A549 (cell line): ENCODE measurements at regions not wholly inside any gene's neighbourhood (a gene's known extent, or its start where the extent isn't known, plus 50 kb on each side); places are given as distances from the start of the nearest gene placed in this dataset.
A peak's percentile ranks its signal among the peaks of the same experiment; 100 is the strongest.

Experiments used
- ATAC-seq, 2 experiments: fragments of 200-7000 bp in 1 of 2; fragments of >200 bp in 1 of 2; cut with Nextera tagmentation in 1 of 2; cut with Tn5 transposase in 1 of 2; 3 replicates each; pipeline versions ENCODE4 v1.8.0 to v1.9.1; 2018 to 2020; ENCODE audit warnings: mild to moderate bottlenecking in 1 of 2, moderate library complexity in 1 of 2
- CTCF ChIA-PET: fragments of 300-600 bp; sonication (Branson Sonifier 250); formaldehyde crosslinking; extraction: SDS; loops from one replicate; lab custom pipeline; 2021; ENCODE audit warnings: antibody characterized with exemption, inconsistent platforms; lab: Yijun Ruan, JAX
- POLR2A ChIA-PET: fragments of 350-600 bp; formaldehyde crosslinking; extraction: SDS; loops from one replicate; lab custom pipeline; 2021; ENCODE audit warnings: antibody characterized with exemption, inconsistent platforms; lab: Yijun Ruan, JAX
- DNase-seq, 2 experiments: peaks; one replicate each; pipeline versions ENCODE4 v3.0.0 to v3.0.0-alpha.2; 2011 to 2016; ENCODE audit warnings: low read depth in 1 of 2, low spot score in 1 of 2
- FAIRE-seq: peaks from 2 replicates; lab custom pipeline; 2011; peaks lifted over from hg19 to GRCh38; lab: Jason Lieb, UNC
- H3K27ac ChIP-seq, 2 experiments: fragments of >200 bp; sonication (Bioruptor Twin); formaldehyde crosslinking; 3 replicates each; pipeline ENCODE4 v1.5.1; 2016 to 2017
- H3K4me1 ChIP-seq: fragments of >200 bp; sonication (Bioruptor Twin); formaldehyde crosslinking; 3 replicates; pipeline ENCODE4 v1.6.1; 2016
- H3K4me2 ChIP-seq: fragments of >200 bp; sonication (Bioruptor Twin); formaldehyde crosslinking; 3 replicates; pipeline ENCODE4 v1.6.1; 2016
- H3K4me3 ChIP-seq: fragments of >200 bp; sonication (Bioruptor Twin); formaldehyde crosslinking; 3 replicates; pipeline ENCODE4 v1.5.1; 2016
- H3K9me3 ChIP-seq: fragments of >200 bp; sonication (Bioruptor Twin); formaldehyde crosslinking; 3 replicates; pipeline ENCODE4 v1.6.1; 2016
- ATOH8 ChIP-seq: fragments of 250-450 bp; sonication (Bioruptor Pico); IDR thresholded peaks from 2 replicates; pipeline ENCODE4 v1.5.0; 2020; ENCODE audit warnings: low read depth, mild to moderate bottlenecking, moderate library complexity
- BHLHE40 ChIP-seq: IDR thresholded peaks from 2 replicates; pipeline ENCODE4 v1.6.1; 2012; ENCODE audit warnings: low read depth, low read length, inconsistent platforms
- CEBPB ChIP-seq, 2 experiments: fragments of >200 bp in 1 of 2; sonication (Bioruptor Twin) in 1 of 2; formaldehyde crosslinking in 1 of 2; IDR thresholded peaks; 2 replicates each; pipeline ENCODE4 v1.6.1; 2012 to 2016
- CTCF ChIP-seq: fragments of >200 bp; sonication (Bioruptor Twin); formaldehyde crosslinking; IDR thresholded peaks from 3 replicates; pipeline ENCODE4 v1.5.1; 2016
- E2F6 ChIP-seq: IDR thresholded peaks from 2 replicates; pipeline ENCODE4 v1.6.1; 2012; ENCODE audit warnings: low read depth, borderline replicate concordance
- EHF ChIP-seq: fragments of 250-450 bp; sonication (Bioruptor Pico); IDR thresholded peaks from 2 replicates; pipeline ENCODE4 v1.5.0; 2020; ENCODE audit warnings: mild to moderate bottlenecking
- EP300 ChIP-seq, 2 experiments: fragments of >200 bp; sonication (Bioruptor Twin); formaldehyde crosslinking; IDR thresholded peaks; 2 replicates in 1 of 2; 3 replicates in 1 of 2; pipeline ENCODE4 v1.6.1; 2016 to 2017
- FOSB ChIP-seq: fragments of 250-450 bp; sonication (Bioruptor Pico); IDR thresholded peaks from 2 replicates; pipeline ENCODE4 v1.5.0; 2020; ENCODE audit warnings: mild to moderate bottlenecking, moderate library complexity
- FOSL2 ChIP-seq, 2 experiments: fragments of 450-650 bp in 1 of 2; fragments of >200 bp in 1 of 2; sonication (Bioruptor Twin) in 1 of 2; formaldehyde crosslinking; IDR thresholded peaks; 2 replicates each; pipeline versions ENCODE4 v1.5.0 to v1.6.1; 2016 to 2020; ENCODE audit warnings: mild to moderate bottlenecking in 1 of 2, moderate library complexity in 1 of 2
- HDAC2 ChIP-seq: fragments of 200-600 bp; sonication (generic); IDR thresholded peaks from 2 replicates; pipeline ENCODE4 v1.6.1; 2016
- HES2 ChIP-seq: fragments of >200 bp; sonication (Bioruptor Twin); formaldehyde crosslinking; IDR thresholded peaks from 2 replicates; pipeline ENCODE4 v1.6.1; 2016
- HMGXB4 ChIP-seq: fragments of 250-450 bp; sonication (Bioruptor Pico); IDR thresholded peaks from 2 replicates; pipeline ENCODE4 v1.5.0; 2021; ENCODE audit warnings: mild to moderate bottlenecking, moderate library complexity, borderline replicate concordance
- HOXB13 ChIP-seq: fragments of 250-450 bp; sonication (Bioruptor Pico); IDR thresholded peaks from 2 replicates; pipeline ENCODE4 v1.5.0; 2020; ENCODE audit warnings: low read depth, mild to moderate bottlenecking, moderate library complexity
- HOXB5 ChIP-seq: fragments of 250-450 bp; sonication (Bioruptor Pico); IDR thresholded peaks from 2 replicates; pipeline ENCODE4 v1.5.0; 2020; ENCODE audit warnings: mild to moderate bottlenecking, moderate library complexity
- JUN ChIP-seq, 2 experiments: fragments of >200 bp; sonication (Bioruptor Twin); formaldehyde crosslinking; IDR thresholded peaks; 2 replicates in 1 of 2; 3 replicates in 1 of 2; pipeline ENCODE4 v1.6.1; 2016 to 2017
- MAFK ChIP-seq: fragments of 450-650 bp; IDR thresholded peaks from 2 replicates; pipeline ENCODE4 v1.6.1; 2014; ENCODE audit not compliant: partially characterized antibody
- MYC ChIP-seq: IDR thresholded peaks from 2 replicates; pipeline ENCODE4 v1.6.1; 2012; ENCODE audit warnings: mild to moderate bottlenecking, inconsistent platforms, low read length, improper control_type of control experiment, borderline replicate concordance
- NPAS2 ChIP-seq: fragments of 250-450 bp; sonication (Bioruptor Pico); IDR thresholded peaks from 2 replicates; pipeline ENCODE4 v1.8.0; 2022; ENCODE audit warnings: mild to moderate bottlenecking, moderate library complexity, borderline replicate concordance
- PBX3 ChIP-seq: IDR thresholded peaks from 2 replicates; pipeline ENCODE4 v1.6.1; 2012
- POLR2A ChIP-seq: IDR thresholded peaks from 2 replicates; pipeline ENCODE4 v1.6.1; 2012; ENCODE audit warnings: mild to moderate bottlenecking, low read length
- RARB ChIP-seq: fragments of 250-450 bp; sonication (Bioruptor Pico); IDR thresholded peaks from 2 replicates; pipeline ENCODE4 v1.8.0; 2021; ENCODE audit warnings: mild to moderate bottlenecking, moderate library complexity
- SREBF2 ChIP-seq: fragments of 450-650 bp; IDR thresholded peaks from 2 replicates; pipeline ENCODE4 v1.6.1; 2014; ENCODE audit warnings: mild to moderate bottlenecking, moderate library complexity
- ZC3H11A ChIP-seq: fragments of 450-650 bp; IDR thresholded peaks from 2 replicates; pipeline ENCODE4 v1.6.1; 2014; ENCODE audit warnings: antibody characterized with exemption, mild to moderate bottlenecking
- ZSCAN20 ChIP-seq: fragments of 250-450 bp; sonication (Bioruptor Pico); IDR thresholded peaks from 2 replicates; pipeline ENCODE4 v1.8.0; 2022; ENCODE audit warnings: mild to moderate bottlenecking, moderate library complexity
- WGBS: methylation state at CpG from one replicate; pipeline ENCODE4 v1.1.6; 2017; ENCODE audit errors: missing lambda C conversion rate; 5-methylcytosine and 5-hydroxymethylcytosine counted together

- TF ChIP-seq EP300 (IDR thresholded peaks at IDR 0.05): no peak
- no peak for TF ChIP-seq MAFK
- no peak for TF ChIP-seq ZSCAN20 (CRISPR knock-in tag)
- no peak for TF ChIP-seq NPAS2 (CRISPR knock-in tag)
- no peak for TF ChIP-seq CEBPB (IDR thresholded peaks at IDR 0.05)
- no peak for TF ChIP-seq ZC3H11A
- TF ChIP-seq E2F6: no peak
- no peak for TF ChIP-seq HOXB5
- TF ChIP-seq CTCF: no peak
- TF ChIP-seq FOSB (CRISPR knock-in tag): no peak
- TF ChIP-seq PBX3: no peak
- no peak for TF ChIP-seq HOXB13 (CRISPR knock-in tag)
- no peak for TF ChIP-seq BHLHE40
- no peak for TF ChIP-seq JUN (IDR thresholded peaks at IDR 0.05)
- TF ChIP-seq HMGXB4 (CRISPR knock-in tag): no peak
- TF ChIP-seq RARB (CRISPR knock-in tag): no peak
- TF ChIP-seq HES2: no peak
- TF ChIP-seq ATOH8: no peak
- TF ChIP-seq POLR2A: no peak
- no peaks in the 10 kb centered on the region for H3K9me3 ChIP-seq
- POLR2A ChIA-PET: no interaction called here
- DNase-seq (no peak), FAIRE-seq (peak; percentile 23), ATAC-seq (no peak)
- CTCF ChIA-PET: interaction anchor here (1.1 kb wide), 1 partner anchor 139 kb away, joined by 4 read pairs; no protein-coding TSS in a partner anchor
- H3K4me2 ChIP-seq: no peak overlapping the region
- 0 out of 3 replicates have a peak, but pooled peaks cover 4% of the 10 kb centered on the region for H3K4me1 ChIP-seq
- WGBS: 81% methylated on average over 1 of the region's 1 CpG
- H3K4me3 ChIP-seq: no peak overlapping the region
- no peak overlapping the region for H3K27ac ChIP-seq
These were observed 78.8 kb upstream of the TMEM196 start for GRCh38 chr7:19852192-19852591.

- no peaks in the 10 kb centered on the region for H3K9me3 ChIP-seq
- no peak overlapping the region for H3K27ac ChIP-seq
- 61% methylated on average over 3 of the region's 3 CpGs for WGBS
- 0 out of 3 replicates have a peak, but pooled peaks cover 4% of the 10 kb centered on the region for H3K4me1 ChIP-seq
- ChIA-PET CTCF (no interaction called here), POLR2A (no interaction called here)
- no peak overlapping the region for H3K4me2 ChIP-seq
- no peak overlapping the region for H3K4me3 ChIP-seq
- no peak for FAIRE-seq
- peak in 1 of 2 experiments; percentile 12 for DNase-seq
- ATAC-seq: no peak
- TF ChIP-seq MYC: no peak
- TF ChIP-seq HDAC2: no peak
- no peak for TF ChIP-seq HMGXB4 (CRISPR knock-in tag)
- TF ChIP-seq SREBF2: no peak
- TF ChIP-seq EHF (CRISPR knock-in tag): no peak
- no peak for TF ChIP-seq FOSL2 (IDR thresholded peaks at IDR 0.05)
- TF ChIP-seq FOSL2 (CRISPR knock-in tag; IDR thresholded peaks at IDR 0.05): peak; percentile 56
These were observed 78.1 kb upstream of the TMEM196 start for GRCh38 chr7:19851504-19851903.
